ENCODE measurements at regions not wholly inside any gene's neighbourhood (a gene's known extent, or its start where the extent isn't known, plus 50 kb on each side); places are given as distances from the start of the nearest gene placed in this dataset.

DNA sequence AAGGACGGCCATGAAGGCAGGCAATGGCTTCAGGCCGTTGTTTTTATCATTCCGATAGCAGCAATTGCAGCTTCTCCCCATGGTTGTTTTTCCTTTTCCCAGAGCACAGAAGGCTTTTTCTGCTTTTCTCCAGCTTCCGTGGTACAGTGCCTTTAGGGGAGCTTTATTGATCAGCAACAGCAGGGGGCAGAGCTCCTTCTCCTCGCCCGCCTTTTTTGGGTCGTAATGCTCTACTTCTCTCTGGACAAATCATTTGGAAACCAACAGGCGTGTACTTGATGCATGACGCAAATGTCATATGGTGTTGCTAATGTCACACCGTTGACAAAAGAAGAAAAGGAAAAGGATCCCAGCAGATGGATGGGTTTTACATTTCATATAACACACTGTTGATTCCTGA lies 79.7 kb upstream of the SNRK start:
- no peak for DNase-seq

DNA sequence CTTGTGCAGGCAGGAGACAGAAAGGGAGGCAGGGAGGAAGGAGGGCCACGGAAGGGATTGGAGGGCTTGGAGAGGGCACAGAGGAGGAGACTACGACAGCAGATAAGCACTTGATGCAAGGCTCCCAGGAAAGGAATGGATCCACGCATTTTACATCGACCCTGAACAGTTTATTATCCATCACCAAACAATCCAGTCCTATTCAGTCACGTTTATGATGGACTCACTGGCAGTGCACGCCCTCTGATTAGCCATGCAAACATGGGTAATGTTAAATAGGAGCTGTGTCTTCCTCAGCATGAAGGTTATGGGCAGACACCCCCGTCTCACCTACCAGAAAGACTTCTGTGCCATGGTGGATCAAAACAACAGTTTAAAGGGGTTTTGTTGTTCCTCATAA lies 80.2 kb upstream of the SNRK start:
- no peak for DNase-seq

DNA sequence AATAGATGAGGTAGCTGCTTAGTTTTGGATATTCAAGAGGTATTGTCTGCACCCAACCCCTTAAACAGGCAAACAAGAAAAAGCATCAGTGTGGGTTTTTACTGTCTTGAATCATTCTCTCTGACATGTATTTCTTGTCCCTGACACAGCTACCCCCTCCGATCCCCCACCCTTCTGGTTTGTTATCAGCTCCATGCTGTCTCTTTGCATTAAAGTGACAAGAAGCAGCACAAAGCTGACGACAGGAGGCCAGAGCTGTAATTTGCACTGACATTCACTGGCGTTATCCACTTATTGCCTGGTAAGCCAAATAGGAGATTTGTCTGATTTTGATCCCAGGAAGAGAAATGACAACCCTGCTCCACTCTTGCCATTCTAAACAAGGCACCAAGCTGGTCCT lies 83.3 kb upstream of the SNRK start:
- no peak for DNase-seq

DNA sequence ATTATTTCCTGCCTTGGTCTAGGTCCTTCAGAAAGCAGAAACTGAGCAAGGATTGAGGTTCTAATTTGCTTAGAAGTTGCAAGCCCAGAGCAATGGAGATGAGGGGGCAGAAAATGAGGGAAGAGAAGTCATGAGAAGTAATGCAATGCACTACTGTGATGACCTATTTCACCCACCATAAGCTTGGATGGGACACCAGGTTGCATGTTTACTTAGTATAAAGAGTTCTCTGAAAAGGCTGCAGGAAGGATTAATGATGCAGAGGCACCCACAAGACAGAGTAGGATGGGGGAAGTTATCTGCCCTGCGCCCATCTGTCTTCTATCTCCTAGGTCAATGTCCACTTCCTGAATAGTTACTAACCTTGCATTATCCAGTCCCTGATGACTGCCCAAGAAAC lies 84.8 kb upstream of the SNRK start:
- no peak for DNase-seq

DNA sequence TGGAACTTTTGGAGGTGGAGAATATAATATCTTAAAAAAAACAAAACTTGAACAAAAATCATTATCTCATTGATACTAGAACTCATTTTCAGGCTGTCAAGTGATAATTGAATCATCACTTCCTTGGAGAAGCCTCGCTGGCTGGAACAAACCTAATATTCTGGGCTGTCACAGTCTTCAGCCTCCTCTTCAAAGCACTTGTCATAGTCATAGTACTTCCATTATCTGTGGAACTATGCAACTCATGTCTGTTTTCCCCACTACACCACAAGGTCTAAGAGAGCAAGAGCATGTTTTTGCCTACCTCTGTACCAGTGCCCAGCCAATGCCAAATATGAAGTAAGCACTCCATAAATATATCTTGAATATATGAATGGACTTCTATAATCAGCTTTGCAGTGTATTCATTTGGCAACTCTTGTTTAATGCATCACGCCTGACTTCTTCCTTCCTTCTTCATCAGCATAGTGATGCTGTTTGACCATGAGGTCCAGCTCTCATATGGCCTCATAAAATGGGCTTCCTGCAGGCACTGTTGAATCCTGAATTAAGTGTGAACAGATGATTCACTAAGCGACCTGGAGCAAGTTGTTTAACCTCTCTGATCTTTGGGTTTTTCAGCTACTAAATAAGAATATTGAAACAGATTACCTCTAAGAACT lies 86.6 kb upstream of the SNRK start:
- no peak for DNase-seq

DNA sequence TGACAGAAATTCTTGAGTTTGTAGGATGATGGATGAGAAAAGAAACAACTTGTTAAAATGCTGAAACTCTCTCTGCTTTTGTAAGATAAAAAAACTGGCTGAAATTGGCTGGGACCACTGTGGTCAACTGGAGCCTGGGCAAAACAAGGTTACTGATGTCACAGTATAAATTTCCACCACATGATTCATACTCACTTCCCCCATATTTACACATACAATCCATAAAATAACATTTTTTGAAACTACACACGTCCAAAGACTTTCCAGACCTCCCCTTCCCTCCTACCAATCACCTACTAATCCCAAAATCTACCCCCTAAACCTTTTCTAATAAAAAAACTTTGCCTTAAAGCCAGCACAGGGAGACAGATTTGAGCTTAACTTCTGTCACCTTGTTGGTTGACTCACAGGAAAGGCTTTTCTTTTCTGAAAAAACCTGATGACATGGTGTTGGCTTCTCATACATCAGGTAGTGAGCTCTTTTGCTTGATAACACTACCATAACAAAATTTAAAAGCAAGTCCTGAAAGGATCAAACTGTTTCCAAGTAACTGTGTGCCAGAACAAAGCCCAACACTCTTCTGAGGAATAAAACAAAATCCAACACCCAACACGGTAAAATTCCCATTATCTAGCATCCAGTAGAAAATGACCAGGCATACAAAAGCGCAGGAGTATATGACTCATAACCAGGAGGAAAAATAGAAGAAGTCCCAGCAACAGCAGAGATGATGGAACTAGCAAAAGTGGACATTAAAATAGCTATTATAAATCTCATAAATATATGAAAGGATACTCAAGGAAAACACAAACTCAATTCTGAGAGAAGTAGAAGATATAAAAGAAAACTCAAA lies 87.3 kb upstream of the SNRK start:
- DNase-seq, result no peak

DNA sequence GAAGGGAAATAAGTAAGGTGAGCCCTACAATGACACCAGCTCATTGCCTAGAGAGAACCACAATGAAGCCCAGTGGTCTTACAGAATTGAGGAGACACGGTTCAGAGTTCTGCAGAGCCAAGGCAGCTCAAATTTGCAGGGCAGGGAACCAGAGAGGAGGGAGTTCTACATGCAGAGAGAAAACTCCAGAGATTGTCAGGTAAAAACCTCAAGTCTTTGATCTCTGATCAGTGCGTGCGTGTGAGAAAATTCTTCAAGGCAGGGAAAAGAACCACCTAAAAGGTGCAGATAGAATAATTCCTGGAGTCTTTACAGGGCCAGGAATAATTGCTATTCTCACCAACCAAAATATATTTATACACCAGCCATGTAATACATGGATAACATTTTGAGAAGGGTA lies 88.0 kb upstream of the SNRK start:
- no peak for DNase-seq

DNA sequence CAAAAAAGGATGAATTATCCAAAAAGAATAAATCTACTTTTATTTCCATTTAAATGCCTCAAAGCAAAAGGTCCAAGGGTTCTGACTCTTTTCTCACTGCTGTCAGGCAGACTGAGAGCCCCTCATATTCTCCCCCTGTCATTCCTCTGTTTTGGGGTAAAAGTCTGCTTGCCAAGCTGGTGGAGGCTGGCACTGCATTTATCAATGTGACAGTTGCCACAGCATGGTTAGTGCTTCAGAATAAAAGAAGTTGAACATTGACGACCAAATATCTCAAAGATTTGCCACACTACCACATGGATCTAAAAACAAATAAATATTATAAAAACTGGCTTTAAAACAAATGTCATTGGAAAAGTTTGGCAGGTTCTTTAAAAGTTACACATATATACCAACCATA lies 89.2 kb upstream of the SNRK start:
- no peak for DNase-seq

DNA sequence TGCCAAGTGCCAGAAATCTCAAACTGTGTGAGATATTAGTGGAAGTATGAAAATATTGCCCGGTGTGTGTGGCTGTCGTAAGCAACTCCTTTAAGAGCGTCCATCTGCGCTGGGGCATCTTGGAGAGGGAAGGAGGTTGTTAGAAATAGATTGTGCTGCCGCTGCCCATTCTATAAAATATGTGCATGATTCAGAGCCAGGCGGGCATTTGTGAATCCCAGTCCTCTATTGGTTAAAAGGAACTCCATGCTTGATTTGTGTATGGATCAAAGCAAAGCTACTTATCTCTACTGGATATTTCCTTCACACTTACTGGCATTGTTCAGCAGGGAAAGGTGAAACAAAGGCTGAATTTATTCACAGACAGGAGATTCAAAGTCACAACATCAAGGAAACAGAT lies 89.6 kb upstream of the SNRK start:
- no peak for DNase-seq

DNA sequence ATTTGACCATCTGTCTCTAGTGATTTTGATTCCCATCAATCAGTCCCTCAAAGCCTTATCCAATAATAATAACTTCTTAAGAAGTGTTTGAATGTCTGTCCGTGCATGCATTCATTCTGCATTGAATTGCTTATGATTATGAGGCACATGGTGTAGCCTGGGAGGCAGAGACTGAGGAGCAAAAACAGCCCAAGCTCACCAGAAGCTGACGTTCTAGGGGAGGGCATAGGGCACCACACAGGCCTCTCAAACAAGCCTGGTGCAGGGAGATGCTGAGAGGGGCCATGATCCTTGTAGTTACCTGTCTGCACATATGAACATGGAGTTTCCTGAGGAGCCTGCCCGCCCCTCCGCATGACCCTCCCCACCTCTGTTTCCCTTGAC lies 89.2 kb upstream of the POMGNT2 start:
- no peak for DNase-seq

DNA sequence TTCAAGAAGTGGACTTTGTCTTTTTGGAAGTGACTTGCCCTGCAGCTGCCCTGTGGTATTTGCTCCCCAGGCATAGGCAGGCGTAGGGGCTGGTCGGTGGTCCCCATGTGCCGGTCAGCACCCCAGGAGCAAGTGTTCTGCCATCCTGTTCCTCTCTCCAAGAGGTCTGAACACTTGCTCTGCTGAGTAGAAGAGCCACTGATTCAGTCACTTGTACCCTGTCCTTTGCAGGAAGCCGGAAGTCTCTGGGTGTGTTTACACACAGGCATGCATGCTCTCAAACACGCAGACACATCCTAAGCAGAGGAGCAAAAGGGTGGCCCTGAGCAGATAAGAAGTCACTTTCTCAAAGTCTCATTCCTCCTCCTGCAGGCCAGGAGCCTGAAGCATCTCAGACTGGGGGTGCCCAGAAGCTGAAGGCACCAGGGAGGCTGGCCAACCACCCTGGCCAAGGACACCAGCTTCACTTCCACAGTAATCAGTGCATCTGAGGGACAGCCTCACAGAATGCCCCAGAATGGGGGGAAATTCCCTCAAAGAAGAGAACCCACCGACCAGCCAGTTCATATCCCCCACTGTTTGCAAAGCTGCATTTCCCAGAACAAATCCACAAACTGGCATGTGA lies 88.7 kb upstream of the POMGNT2 start:
- no peak for DNase-seq

DNA sequence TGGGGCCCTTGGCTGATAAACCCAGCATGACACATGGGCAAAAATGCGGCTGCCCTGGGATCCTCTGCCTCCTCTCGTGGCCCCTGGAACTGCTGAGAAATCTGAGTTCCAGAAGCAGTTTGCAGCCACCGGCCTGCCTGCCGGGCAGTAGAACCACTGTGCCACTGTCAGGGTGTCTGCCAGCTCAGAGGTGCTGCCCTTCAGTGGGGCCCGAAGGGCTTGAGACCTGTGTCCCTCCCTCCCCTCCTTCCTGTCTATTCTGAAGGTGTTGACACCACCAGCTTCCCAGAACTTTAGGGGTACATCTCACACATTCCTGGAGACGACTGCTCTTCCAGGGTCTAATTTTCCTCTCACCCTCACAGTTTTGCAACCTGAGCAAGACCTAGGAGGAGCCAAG lies 88.2 kb upstream of the POMGNT2 start:
- DNase-seq, result no peak

DNA sequence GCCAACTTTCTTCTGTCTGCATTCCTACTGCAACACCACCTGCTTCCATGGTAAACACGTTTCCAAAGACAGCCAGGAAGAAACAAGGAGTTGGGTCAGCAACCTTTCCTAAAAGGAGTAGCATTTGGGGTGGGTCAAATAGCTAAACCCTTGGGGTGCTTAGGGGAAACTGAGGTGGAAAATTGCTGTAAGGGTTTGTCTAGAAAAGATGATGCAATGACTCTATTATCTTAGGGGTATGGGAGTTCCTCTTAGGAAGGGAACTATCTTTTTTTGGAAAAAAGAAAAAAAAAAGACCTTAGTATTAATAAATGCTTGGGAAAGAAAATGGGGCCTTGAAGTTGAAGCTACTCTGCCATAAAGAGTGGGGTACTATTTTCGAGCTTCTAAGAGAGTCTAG lies 86.1 kb upstream of the POMGNT2 start:
- no peak for DNase-seq

DNA sequence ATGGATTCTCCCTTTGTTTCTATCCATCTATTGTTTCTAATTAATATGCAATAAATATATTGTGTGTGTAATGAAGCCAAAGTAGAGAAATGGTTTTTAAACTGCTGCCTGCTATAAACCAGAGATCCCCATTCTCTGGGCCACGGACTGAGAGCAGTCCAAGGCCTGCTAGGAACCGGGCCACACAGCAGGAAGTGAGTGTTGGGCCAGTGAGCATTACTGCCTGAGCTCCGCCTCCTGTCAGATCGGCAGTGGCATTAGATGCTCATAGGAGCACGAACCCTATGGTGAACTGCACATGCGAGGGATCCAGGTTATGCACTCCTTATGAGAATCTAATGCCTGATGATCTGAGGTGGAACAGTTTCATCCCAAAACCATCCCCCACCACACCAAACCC lies 85.2 kb upstream of the POMGNT2 start:
- no peak for DNase-seq

DNA sequence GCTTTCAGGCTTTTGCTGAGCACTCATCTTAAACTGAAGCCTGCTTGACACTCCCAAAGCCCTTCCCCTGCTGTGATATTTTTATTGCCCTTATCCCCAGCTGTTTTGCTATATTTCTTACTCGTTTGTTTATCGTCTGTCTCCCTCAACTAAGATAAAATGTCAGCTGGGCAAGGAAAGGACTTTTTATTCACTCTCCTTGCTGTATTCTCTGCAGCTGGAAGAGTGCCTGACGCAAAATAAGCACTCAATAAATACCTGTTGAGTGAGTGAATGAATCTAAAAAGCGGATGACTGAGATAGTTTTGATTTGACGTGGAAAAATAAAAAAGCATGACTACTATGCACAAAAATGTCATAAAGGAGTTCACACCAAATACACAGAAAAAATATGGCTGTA lies 84.8 kb upstream of the POMGNT2 start:
- peak; percentile 90 for DNase-seq

DNA sequence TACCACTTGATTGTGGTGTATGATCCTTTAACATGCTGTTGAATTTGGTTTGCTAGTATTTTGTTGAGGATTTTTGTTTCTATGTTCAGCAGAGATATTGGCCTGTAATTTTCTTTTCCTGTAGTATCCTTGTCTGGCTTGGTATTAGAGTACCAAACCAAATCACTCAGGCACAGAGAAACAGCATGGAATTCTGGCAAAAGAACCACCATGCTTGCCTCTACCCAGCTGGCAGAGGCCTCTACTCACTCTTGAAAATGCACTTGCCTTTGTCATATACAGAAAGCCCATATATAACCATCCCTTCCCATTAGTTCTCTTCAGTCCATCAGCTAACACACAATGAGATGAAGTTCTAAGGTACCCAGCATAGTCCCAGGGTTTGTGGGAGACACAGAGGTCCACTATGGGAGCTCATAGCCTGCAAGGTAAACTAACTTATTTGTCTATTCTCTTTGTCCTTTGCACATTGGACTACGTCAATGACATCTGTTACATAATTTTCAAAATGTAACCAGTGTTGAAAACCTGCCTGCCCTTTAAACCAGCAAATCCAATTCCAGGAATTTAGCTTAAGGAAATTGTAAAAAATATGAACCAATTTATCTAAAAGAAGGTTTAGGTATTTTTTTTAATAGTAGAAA lies 82.1 kb upstream of the POMGNT2 start:
- DNase-seq, result no peak

DNA sequence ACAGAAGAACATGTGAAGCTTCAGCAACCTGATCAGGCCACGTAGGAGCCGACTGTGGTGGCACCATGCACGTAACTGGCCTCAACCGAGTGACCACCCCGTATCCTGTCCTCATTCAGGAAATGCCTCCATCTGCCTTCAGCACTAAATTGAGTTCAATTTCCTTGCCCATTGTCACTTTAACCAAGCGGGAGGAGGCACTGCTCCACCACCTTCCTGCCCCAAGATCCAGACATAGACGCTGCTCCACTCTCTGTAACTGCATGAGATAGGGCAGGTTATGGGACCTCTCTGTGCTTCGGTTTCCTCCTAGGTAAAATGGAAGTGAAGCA lies 80.1 kb upstream of the POMGNT2 start:
- DNase-seq, result no peak

DNA sequence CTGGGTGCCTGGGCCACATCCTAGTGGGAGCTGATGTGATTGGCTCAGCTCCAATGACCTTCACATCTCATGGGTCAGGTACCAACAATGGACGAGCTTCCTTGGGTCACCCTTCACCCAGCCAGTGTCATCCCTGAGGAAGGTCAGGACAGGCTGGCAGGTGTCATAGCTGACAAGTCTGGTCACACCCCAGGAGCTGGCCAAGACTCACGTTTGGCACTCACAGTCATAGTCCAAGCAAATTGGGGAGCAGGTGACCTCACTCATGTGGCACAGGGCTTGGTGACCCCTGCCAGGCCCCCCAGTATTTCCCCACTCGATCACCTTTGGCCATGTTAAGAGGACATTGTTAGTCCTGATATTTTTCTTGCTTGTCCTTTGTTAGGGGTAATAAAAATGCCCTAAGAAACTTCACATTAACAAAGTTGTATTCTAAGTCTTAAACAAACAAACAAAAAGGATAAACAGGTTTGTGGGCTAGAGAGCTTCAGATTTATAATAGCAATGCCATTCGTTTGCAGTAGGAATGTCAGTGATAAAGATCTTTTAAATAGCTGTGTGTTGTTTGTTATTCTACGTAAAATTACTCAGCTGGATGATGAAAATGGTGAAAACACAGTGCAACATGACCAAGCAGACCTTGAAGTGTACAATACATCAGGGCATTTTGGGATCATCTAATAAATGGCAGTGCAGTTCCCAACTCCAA lies 79.5 kb upstream of the POMGNT2 start:
- DNase-seq, result peak; percentile 28

DNA sequence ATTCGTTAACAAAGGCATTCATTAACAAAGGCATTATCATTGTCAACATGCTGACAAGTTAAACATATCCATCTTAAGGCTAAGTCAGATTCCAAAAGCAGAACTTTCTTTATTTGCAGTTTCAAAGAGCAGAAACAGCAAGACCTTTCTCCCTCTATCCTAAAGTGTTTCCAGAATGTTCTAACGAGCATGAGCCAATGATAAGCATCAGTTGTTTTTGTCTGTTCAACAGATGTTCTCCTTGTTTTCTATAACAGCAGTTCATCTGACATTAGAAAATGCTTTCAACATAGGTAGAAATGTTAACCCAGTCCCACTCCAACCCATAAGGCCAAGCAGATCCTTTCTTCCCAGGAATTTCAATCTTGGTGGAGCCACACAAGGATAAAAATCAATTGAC lies 77.6 kb upstream of the POMGNT2 start:
- no peak for DNase-seq

DNA sequence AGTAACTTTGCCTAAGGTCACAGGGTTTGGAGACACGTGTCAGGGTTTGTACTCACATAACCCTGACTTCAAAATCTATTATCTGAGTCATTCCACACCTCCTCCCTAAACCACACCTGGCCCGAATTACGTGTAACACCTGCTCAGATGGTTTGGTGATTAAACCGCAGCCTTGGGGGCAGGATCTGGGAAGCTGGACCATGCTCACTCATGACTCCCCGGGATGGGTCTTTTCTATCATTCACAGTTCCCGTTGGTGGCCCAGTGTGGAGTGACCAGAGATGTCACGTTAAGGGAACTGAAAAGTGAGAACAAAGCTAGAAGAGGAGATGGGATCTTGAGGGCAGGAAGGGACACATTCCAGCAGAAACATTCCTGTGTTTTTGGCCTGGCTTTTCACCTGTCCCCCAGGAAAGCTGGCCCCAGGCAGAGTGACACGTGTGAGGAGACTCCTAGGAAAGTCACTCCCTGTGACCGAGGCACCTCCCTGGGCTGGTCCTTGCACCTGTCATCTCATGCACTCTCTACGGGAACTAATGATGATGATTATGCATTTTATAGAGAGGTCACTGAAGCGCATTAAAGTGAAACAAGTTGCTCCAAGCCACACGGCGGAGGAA lies 75.4 kb upstream of the POMGNT2 start:
- no peak for DNase-seq

DNA sequence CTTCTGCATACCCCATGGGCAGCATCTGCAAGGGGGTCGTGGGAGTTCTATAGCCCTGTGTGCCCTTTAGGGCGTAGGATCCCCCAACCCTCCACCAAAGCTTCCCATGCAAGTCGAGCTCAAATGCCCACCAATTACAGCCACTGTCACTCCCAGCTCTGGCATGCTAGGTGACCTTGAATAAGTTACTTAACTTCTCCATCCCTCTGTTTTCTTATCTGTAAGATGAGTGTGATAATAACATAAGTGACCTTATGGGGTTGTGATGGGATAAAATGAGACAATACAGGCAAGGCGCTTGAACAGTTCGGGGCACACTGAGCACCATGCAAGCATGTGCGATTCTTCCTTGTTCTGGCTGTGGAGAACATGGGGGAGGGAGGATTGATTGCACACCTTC lies 74.8 kb upstream of the POMGNT2 start:
- no peak for DNase-seq

DNA sequence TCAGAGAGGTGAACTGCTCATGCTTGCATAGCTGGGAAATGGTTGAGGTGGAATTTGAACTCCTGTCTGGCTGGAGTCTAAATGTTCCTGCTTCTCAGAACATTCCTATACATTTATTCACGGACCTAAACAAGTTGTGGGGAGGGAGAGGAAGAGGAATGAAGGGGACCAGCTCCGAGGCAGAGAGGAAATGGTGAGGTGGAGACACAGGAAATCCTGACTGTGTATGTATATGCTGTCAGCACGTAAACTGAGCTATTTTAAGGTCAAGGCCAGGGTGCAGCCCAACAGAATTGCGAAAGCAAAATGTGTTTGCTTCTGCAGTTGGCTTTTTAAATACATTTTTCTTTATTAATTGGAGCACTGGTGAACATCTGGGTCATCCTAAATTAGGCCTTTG lies 74.1 kb upstream of the POMGNT2 start:
- peak; percentile 94 for DNase-seq

DNA sequence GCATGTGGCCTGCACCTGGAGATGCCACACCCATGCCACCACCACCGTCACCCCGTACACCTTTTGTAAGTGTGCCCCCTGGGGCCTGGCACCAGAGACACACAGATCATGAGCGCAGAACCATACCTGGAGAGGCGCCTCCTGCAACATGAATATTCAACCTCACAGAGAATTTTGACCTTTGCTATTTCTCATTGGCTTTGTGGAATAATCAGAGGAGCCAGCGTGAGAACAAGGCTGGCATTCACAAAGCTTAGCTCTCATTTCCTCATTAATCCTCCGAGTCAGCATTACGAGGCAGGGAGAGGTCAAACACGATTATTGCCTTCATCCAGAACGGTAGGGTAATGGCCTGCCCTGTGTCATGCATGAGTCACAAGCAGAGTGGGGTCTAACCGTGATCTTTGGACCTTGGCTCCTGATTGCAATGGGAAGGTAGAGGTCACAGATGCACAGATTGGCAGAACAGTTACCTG lies 73.0 kb upstream of the POMGNT2 start:
- peak; percentile 41 for DNase-seq

All from fibroblast of skin of right biceps (primary cell).